ENCODE measurements at regions not wholly inside any gene's neighbourhood (a gene's known extent, or its start where the extent isn't known, plus 50 kb on each side); places are given as distances from the start of the nearest gene placed in this dataset.

GRCh38 chr2:240225131-240225530 is 84.7 kb upstream of the OTOS start:
- no peak for TF ChIP-seq CTCF (IDR thresholded peaks at IDR 0.05)
- TF ChIP-seq POLR2A (IDR thresholded peaks at IDR 0.05), result no peak

All from heart left ventricle (tissue), 13 donors.